ENCODE measurements at regions not wholly inside any gene's neighbourhood (a gene's known extent, or its start where the extent isn't known, plus 50 kb on each side); places are given as distances from the start of the nearest gene placed in this dataset.
A peak's percentile ranks its signal among the peaks of the same experiment; 100 is the strongest.

DNA sequence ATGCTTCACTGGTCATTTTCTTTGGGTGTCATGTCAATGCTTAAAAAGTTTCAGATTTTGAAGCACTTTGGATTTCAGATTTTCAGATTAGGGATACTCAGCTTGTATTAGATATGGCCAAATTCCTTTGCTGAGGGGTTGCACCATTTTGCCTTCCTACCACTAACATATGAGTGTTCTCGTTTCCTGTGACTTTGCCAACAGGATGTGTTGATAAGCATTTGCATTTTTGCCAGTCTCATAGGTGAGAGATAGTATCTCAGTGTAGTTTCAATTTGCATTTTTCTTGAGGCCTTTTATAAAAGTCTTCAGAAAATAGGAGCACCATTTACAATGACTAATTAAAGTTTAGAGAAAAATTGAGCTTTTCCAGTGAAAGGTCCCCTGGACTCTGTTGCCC, 71.6 kb upstream of the CLCN4 start:
- peak; percentile 51 for DNase-seq

DNA sequence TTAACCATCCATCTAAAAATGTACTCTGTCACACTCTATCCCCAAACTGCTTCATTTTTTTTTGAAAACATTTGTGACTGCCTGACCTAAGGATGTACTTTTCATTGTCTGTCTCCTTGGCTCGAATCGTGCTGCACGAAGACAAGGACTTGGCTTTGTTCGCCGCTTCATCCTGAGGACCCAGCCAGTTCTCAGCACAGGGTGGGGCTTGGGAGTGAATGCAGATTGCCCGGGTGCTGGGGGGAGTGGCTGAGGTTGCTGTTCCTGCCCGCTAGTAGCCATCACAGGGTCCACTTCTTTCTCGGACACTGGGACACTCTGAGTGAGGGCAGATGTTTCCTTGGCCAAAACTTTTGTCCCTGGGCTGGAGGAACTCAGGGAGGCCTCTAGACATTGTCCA, 70.1 kb upstream of the CLCN4 start:
- DNase-seq, result no peak

DNA sequence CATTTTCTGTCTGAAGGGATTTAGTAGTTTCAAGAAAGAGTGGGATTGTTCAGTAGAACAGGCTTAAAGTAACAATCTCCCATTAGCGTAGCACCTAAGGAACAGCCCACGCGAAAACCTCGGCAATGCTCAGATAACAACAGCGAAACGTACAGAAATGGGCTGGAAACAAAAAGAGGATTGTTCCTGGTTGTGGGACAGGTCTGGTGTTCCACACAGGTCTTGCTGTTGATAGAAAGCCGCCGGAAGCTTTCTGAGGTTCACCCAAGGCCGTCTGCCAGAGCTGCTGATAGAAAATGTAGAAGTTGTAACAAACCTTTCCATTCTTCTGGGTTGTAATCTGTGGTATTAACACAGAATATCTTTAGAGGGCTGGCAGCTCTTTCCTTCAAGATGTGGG, 69.4 kb upstream of the CLCN4 start:
- DNase-seq, result no peak

DNA sequence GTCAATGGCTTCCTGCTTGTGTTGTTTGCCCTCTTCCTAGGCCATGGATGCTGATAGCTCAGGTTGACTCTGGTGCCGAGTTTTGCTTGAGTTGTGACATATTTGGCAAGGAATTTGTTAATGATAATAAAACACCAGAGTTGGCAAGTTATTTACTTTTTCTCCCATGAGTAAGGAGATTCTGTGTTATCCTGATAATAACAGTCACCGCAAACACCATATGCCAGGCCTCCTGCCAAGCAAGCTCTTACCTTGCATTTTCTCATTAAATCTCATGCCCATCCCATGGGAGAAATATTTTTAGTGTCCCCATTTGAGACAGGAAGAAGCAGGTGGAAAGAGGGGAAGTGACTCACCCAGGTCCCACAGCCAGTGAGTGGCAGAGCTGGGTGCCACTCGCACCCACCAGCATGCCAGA, 67.4 kb upstream of the CLCN4 start:
- DNase-seq, result no peak

DNA sequence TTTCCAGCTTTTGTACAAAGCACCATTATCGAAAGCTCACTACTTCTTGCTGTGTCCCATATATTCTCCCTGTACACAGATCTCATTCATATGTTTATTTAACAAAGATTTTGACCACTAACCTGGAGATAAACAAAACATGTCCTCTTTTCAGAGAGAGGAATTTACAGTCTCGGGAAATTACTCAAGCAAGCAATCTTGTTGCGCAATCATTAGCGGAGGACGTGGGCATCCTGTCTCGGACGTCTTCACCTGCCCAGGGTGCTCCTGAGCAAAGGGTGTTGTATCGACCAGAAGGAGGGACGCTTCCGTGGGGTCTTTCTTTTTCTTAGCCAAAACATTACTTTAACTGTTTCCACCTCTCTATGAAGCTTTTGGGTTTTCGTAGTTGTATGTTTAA, 66.5 kb upstream of the CLCN4 start:
- DNase-seq, result no peak

DNA sequence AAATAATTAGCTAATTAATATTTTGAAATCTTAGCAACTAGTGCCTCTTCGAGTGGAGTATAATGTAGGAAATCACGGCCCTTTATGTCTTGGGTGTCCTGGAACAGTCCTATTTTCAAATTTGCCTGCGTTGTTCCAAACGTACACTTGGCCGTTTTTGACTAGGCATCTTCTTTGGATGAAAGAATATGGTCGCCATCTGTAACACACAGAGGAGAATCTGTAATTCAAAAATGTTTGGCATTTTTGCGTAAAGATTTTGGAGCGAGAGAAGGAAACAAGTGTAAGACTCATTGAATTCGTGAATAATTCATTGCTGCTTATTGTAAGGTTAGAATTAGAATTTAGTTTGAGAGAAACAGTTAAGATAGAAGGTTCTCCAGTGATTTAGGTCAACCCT, 61.5 kb upstream of the CLCN4 start:
- DNase-seq, result no peak

DNA sequence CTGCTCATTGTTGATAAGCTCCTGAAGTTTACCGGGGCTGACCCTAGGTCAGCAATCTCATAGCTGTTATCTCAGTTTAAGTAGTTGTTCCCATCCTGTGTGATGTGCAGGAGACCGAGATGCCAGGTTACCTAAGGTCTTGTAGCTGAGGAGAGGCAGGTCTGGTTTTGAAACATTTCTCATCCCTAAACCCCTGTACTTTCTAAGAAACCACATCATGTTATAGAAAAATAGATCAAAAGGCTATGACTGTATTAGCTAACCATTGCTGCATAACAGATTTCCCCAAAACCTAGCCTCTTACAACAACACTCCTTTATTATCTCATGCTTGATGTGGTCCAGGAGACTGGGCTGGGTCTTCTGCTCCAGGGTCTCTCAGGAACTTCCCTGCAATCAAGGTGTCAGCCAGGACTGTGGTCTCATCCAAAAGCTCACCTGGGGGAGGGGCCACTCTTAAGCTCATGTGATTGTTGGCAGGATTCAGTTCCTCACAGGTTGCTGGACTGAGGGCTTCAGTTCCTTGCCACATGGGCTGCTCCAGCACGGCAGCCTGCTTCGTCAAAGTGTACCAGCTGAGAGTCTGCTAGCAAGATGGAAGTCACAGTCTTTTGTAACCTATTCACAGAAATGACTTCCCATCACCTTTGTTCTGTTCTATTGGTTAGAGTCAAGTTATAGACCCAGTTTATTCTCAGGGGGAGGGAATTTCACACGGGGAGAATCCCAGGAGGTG, 60.9 kb upstream of the CLCN4 start:
- DNase-seq, result no peak

DNA sequence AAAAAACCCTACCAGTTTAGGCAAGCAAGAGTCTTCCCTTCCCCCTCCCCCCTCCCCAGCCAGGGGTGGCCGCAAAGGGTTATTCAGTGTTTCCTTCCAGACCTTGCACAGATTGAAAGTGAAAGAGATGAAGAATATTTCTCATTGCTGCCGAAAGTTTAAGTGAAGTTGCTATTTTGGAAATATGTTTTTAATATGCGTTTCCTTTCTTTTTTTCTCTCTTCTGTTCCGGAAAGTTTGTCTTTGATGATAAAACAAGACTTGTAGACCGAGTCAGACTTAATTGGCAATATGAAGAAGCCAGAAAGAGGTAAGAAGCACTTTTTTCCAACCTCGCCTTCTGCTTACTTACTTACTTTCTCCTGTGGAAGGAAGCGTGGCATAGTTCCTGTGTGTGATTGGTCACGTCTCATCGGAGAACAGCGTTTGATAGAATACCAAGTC, 58.5 kb upstream of the CLCN4 start:
- peak; percentile 69 for DNase-seq

DNA sequence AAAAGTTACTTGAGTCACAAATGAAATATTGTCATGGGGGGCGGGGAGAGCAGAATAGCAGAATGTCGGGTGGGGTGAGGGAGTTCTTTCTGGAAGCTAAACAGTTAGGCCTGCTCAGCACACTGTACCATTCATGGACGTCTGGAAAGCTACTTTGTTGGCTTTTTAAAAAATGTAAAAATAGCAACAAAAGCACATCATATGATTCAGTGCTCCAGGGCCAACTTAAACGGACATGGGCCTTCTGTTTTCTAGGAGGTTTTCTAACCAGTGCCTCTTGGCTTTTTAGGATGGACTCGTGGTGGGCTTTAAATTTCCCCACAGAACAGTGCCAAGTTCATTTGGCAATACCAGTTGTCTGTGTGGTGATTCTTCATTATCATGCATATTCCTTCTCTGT, 57.4 kb upstream of the CLCN4 start:
- no peak for DNase-seq

DNA sequence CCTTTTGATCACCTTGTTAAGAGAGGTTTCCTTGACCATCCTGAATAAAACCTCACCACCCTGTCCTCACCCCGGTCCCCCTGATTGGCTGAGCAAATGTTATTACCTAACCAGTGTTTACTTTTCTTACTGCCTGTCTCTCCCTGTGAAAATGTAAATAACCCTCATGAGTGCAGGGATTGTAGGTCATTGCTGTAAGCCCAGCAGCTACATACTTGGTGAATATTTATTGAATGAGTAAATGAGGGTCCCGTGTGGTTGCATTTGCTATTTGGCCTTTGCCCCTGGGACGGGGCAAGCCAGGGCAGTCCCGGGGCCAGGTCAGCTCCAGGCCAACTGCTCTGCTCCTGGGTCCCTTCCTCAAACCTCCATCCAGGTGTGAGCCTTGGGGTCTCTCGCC, 55.5 kb upstream of the CLCN4 start:
- DNase-seq, result no peak

DNA sequence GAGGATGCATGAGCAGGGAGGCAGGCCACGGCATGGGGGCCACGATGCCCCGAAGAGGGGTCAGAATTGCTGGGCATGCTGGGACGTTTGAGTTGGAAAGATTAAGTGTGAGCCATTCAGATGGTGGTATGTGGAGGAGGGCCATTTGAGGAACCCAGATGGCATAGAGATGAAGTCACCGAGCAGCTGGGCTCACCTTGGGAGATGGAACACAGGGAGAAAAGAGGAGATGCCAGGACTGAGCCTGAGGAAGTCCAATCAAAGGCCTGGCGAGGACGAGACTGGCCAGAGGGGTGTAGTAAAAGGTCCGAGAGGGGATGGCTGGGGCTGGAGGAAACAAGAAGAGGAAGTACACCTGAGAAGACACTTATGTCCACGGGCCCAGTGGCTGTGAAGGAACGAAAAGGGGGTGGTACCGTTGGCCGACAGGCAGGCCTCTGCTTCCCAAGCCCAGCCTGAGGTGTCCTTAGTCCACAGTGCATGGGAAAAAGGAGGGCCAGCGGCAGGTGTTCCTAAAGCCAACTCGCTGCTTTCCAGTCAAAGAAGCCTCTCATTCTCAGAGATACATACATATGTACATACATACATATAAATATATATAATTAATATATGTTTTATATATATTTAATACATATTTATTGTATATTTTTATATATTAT, 54.6 kb upstream of the CLCN4 start:
- no peak for DNase-seq

DNA sequence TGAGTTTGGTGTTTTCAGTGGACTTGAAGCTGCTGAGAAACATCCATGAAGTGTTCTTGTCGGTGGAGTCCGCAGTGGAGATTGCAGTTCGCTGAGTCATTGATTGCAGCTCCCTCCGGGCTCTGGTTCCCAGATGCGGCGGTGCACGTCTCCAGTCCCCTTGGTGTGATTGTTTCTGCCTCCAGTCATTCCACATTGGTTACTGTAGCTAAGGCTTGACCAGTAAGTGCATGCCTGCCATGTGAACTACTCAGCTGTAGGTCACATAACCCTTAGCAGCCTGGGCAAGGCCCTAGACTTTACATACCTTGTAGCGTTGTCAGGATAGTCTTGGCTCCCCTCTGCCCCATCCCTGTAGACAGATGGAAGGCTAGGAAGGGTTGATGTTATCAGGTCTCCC, 53.8 kb upstream of the CLCN4 start:
- no peak for DNase-seq

DNA sequence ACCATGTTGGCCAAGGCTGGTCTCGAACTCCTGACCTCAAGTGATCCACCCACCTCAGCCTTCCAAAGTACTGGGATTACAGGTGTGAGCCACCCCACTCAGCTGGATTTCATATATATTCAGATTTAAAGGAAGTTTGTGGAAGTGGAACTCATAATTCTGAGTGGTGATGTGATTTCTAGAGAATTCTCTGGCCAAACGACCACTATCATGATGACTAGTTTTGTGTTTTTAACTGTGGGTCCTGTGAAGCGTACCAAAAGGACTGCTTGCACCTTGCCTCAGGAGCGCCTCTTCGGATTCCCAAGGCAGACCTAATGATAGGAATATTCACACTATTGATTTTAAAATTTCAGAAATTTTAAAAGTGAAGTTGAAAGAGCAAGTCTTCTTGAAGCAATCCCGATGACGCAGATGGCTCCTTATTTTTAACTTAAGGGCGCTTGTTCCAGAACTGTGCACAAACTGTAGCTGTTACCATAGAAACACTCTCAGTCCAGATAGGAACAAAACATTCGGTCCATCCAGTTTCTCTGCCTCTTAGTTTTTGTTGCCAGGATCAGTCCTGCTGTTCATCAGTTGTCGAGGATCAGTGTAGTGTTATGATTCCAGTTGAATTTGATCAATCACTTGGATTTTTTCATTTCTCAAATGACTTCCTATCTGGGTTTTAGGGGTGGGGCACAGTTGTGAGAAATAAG, 51.7 kb upstream of the CLCN4 start:
- DNase-seq, result no peak

DNA sequence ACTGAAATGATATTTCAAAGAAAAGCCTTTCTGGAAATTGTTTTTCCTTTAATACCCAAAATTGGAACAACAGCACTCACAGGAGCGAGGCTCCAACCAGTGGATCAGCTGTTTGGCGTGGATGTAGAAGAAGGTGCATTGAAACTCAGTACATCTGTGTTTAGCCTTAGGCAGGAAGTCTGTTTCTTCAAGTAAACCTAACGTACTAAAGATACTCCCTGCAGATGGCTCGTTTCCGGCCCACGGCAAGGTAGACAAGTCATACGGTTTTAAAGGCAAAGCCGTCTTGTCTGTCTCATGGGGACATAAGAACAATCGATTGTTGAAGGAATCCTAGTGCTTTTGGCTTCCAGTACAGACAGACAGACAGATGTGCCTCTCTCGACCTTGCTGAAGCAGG, 50.0 kb upstream of the CLCN4 start:
- DNase-seq, result peak; percentile 57

Measured in central memory CD4-positive, alpha-beta T cell (primary cell).